ENCODE measurements at regions not wholly inside any gene's neighbourhood (a gene's known extent, or its start where the extent isn't known, plus 50 kb on each side); places are given as distances from the start of the nearest gene placed in this dataset.

GRCh38 chr17:69723741-69724140, 309.2 kb downstream of the MAP2K6 start:
- TF ChIP-seq POLR2AphosphoS5 (IDR thresholded peaks at IDR 0.05) (no peak), POLR2A (IDR thresholded peaks at IDR 0.05) (no peak)

All from gastroesophageal sphincter (tissue), 2 donors.